Stomach smooth muscle (tissue), 2 donors: ENCODE measurements at regions not wholly inside any gene's neighbourhood (a gene's known extent, or its start where the extent isn't known, plus 50 kb on each side); places are given as distances from the start of the nearest gene placed in this dataset.
"Not testable (repeated sequence)": the region's sequence is repeated elsewhere in the genome, so short reads cannot be mapped to it uniquely, and the experiment has no call there.

Experiments
- H3K27ac ChIP-seq: one replicate; pipeline ENCODE4 v1.7.0; 2013; ENCODE audit warnings: mild to moderate bottlenecking, low read length, inconsistent platforms
- H3K27me3 ChIP-seq, 2 donors: one replicate each; pipeline ENCODE4 v1.7.0; 2013; ENCODE audit warnings: low read length in 2 of 2; ENCODE audit not compliant: insufficient read depth in 2 of 2, control insufficient read depth in 1 of 2
- H3K36me3 ChIP-seq, 2 donors: one replicate each; pipeline ENCODE4 v1.7.0; 2013; ENCODE audit warnings: low read length in 2 of 2; ENCODE audit not compliant: control insufficient read depth in 2 of 2, insufficient read depth in 2 of 2
- H3K4me1 ChIP-seq: one replicate; pipeline ENCODE4 v1.7.0; 2013; ENCODE audit warnings: low read length; ENCODE audit not compliant: control insufficient read depth, insufficient read depth
- H3K4me3 ChIP-seq, 2 donors: one replicate each; pipeline ENCODE4 v1.7.0; 2013; ENCODE audit warnings: low read length in 2 of 2
- H3K9ac ChIP-seq, 2 donors: one replicate each; pipeline ENCODE4 v1.7.0; 2013; ENCODE audit warnings: low read length in 2 of 2, mild to moderate bottlenecking in 1 of 2
- H3K9me3 ChIP-seq, 2 donors: one replicate each; pipeline ENCODE4 v1.7.0; 2013; ENCODE audit warnings: low read length in 2 of 2; ENCODE audit not compliant: control insufficient read depth in 2 of 2
- donor health status: healthy.
- donor health status: Pancreatic carcinoma.

DNA sequence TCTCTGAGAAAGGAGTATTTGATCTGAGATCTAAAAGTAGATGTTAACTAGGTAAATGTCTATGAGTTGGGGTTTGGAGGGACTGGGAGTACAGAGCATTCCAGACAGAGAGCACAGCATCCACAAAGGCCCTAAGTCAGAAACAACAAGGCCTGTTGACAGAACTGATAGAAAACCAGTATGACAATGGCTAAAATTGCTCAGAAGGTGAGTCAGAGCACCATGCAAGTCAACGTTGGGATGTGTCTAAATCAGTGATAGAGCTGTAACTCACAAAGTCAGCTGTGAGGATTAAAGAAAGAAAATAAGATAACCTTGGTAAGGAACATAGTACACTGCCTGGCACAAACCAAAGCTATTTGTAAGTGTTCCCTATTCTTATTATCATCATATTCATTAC is 124.0 kb downstream of the CETN3 start:
- Histone ChIP-seq H3K4me1 (no peaks in the 10 kb centered on the region), H3K9ac (no peak overlapping the region), H3K27ac (no peak overlapping the region), H3K9me3 (no peaks in the 10 kb centered on the region), H3K36me3 (no peaks in the 10 kb centered on the region), H3K27me3 (no peaks in the 10 kb centered on the region), H3K4me3 (no peak overlapping the region)

DNA sequence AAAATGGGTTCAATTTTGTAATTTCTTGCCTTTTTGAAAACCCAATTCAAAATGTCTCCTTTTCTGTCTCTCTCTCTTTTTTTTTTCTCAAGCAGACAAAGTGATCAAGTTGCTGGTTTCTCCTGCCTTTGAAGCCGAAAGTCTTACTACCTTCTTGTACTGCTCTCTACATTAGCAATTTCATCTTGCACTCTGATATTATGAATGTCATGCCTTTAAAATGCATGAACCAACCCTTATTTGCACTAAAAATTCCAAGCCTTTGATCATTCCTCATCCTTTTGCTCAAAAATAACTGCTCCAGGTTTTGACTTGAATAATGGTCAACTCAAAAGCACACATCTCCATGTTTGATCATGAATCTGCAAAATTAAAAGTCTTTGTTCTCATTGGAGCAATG is 125.2 kb downstream of the CETN3 start:
- no peak overlapping the region for H3K9ac ChIP-seq
- H3K27ac ChIP-seq, result no peak overlapping the region
- no peak overlapping the region for H3K4me3 ChIP-seq
- no peaks in the 10 kb centered on the region for H3K4me1 ChIP-seq
- H3K27me3 ChIP-seq, result no peaks in the 10 kb centered on the region
- H3K9me3 ChIP-seq, result no peaks in the 10 kb centered on the region
- no peaks in the 10 kb centered on the region for H3K36me3 ChIP-seq

DNA sequence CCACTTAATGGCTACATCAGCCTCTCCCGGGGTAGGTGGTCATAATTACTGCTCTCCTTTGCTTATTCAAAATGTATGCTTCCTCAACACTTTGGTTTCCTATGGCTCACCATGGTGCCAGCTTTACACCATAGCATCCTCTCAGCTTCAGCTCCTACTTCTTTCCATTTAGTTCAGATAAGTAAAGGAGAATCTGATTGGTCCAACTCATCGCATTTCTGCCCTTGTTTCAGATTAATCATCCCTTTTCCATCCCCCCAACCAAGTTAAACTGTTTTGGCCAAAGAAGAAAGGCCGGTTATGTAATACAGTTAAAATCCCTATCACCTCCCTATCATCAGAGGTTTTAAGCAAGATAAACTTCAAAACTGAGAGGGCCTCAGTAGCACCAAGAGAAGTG is 130.5 kb downstream of the CETN3 start:
- no peak overlapping the region for H3K27ac ChIP-seq
- no peaks in the 10 kb centered on the region for H3K36me3 ChIP-seq
- no peak overlapping the region for H3K9ac ChIP-seq

DNA sequence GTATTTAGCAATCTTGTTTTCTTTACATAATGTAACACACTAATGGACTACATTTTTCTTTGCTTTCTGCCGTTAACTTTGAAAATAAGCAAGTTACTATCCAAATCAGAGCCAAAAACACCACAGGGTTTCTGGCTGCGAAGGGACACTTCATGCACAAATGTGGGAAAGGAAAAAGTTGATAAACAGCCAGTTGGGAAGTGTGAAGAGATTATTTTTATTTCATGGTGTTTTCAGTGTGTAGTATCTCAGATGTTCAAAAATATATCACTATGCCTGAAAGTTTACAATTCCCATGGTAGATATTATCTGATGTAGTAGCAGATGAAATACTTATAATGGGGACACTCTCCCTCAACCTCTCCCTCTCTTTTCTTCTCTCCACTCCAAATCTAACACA is 135.3 kb downstream of the CETN3 start:
- H3K4me3 ChIP-seq, result no peak overlapping the region

More for the DNA sequence above, 130.5 kb downstream of the CETN3 start:
- Histone ChIP-seq H3K4me3 (no peak overlapping the region), H3K9me3 (no peaks in the 10 kb centered on the region), H3K27me3 (no peaks in the 10 kb centered on the region), H3K4me1 (no peaks in the 10 kb centered on the region)

DNA sequence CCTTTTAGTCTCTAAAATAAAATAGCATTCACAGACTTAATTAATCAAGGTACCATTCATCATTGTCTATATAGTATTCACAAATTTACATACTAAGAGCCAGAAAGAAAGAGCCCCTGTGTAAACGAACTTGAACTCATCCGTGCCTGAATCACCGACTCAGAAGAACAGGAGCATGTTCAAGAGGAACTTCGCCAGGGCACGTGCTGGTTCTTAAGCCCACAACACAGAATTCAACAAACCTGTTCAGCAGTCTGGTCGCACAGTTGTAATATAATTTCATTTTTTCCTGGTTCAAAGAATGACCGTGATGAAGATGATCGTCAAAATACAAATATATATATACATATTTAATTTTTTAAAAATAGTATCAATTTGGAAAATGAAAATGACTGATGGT is 141.9 kb downstream of the CETN3 start:
- Histone ChIP-seq H3K9ac (no peak overlapping the region), H3K36me3 (no peaks in the 10 kb centered on the region), H3K27ac (no peak overlapping the region), H3K9me3 (no peaks in the 10 kb centered on the region), H3K27me3 (no peaks in the 10 kb centered on the region), H3K4me1 (no peaks in the 10 kb centered on the region), H3K4me3 (no peak overlapping the region)

More for the DNA sequence above, 135.3 kb downstream of the CETN3 start:
- Histone ChIP-seq H3K27me3 (no peaks in the 10 kb centered on the region), H3K36me3 (no peaks in the 10 kb centered on the region), H3K9me3 (no peaks in the 10 kb centered on the region), H3K27ac (no peak overlapping the region), H3K4me1 (no peaks in the 10 kb centered on the region), H3K9ac (no peak overlapping the region)

DNA sequence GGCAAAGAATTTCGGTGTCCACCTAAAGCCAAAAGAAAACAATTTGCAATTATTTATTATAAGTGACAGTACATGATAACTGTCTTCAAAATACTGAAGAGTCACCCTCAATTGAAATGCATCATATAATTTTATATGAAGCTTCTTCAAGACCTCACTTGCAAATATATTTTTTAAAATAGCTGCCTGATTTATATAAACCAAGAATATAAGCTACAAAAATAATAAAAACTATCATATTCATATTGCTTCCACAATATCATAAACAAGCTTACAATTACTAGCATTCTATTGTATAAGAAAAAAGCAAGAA is 144.1 kb downstream of the CETN3 start:
- no peak overlapping the region for H3K9ac ChIP-seq

DNA sequence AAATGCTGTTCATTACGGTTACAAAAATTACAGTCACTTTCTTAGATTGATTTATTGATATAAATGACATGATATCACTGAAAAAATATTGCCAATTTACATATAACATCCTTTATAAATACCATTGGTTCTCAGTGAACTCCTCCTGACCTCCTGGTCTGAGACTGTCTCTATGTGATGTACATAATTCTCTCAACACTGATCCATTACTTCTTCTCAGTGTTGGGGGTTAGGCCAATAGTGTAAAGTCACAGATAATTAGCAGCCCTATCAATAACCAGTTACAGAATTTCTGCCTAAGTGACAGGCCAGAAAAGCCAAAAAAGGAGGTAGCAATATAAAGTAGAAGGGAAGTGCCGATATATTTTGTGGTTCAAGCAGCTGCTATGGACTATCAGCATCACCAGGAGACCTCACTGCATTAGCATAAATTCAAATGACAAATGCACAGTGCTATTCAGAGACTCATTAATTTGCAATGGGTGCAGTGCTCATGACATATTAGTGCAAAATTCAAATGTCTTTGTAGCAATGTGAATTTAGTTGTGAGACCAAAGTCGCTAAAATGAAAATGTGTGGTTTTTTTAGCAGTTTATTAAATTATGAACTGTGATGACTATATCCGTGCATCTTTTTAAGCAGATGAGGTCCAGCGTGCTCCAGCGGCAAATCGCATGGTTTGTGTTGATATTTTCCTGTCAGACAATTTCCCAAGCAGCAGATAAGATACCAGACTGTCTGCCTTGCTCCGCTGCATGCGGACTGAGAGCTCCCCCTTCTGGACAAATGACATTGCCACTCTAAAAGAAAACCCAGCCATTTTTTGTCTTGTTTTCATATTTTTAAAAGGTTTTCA is 144.6 kb downstream of the CETN3 start:
- H3K27ac ChIP-seq, result no peak overlapping the region
- no peak overlapping the region for H3K9ac ChIP-seq
- H3K9me3 ChIP-seq, result no peaks in the 10 kb centered on the region
- H3K4me3 ChIP-seq, result no peak overlapping the region
- no peaks in the 10 kb centered on the region for H3K27me3 ChIP-seq
- H3K4me1 ChIP-seq, result no peaks in the 10 kb centered on the region
- H3K36me3 ChIP-seq, result no peaks in the 10 kb centered on the region

More for the DNA sequence above, 144.1 kb downstream of the CETN3 start:
- Histone ChIP-seq H3K27ac (no peak overlapping the region), H3K4me3 (no peak overlapping the region), H3K4me1 (no peaks in the 10 kb centered on the region), H3K27me3 (no peaks in the 10 kb centered on the region), H3K9me3 (no peaks in the 10 kb centered on the region), H3K36me3 (no peaks in the 10 kb centered on the region)

DNA sequence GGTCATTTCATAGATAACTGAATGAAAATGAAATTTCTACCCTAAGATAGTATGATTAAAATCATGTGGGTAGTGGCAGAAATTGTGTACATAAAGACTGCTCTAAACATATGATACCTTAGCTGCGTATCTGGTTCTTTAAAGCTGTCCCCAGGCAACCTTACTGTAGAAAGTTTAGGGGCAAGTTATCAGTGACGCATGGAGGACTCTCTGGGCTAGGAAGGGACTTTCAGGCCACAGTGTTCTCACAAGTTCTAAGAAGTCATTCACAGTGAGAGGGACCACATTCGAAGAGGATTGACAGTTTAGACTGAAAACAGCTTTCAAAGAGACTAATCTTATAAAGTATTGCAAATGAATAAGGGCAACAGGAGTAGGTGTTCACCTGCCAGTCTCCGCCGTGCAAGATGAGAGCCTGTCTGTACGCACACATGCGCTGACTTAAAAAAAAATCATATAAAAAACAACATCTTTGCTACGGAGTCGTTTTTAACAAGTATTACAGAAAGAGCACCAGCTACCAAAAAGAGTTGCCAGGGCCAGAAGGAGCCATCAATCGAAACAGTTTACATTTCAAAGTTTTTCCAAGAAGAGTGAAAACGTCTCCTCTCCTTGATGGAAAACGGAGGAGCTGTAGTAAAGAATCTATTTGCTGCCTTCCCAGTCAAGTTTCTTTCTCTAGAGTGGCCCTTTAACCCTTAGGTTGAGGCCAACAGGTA is 146.3 kb downstream of the CETN3 start:
- no peak overlapping the region for H3K9ac ChIP-seq
- no peaks in the 10 kb centered on the region for H3K9me3 ChIP-seq
- H3K27me3 ChIP-seq, result no peaks in the 10 kb centered on the region
- H3K4me1 ChIP-seq, result no peaks in the 10 kb centered on the region
- no peak overlapping the region for H3K27ac ChIP-seq
- no peaks in the 10 kb centered on the region for H3K36me3 ChIP-seq
- no peak overlapping the region for H3K4me3 ChIP-seq

DNA sequence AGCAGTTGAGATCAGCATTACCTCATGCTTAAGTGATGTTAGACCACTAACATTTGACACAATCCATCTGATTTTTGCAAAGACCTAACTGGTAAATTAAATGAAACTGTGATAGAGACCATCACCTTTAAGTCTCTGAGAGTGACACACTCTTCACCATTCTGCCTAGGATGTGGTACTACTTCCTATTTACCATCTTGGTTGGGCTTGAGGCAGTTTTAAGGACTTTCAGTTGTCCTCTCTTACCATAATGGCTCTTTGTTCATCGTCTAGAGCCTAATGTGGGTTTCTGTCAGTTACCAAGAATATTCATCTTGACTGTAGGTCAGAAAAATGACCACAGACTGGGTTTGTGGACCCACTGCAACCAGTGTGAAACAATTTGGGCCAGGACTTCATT is 158.1 kb downstream of the CETN3 start:
- no peaks in the 10 kb centered on the region for H3K9me3 ChIP-seq
- H3K27ac ChIP-seq, result no peak overlapping the region
- H3K36me3 ChIP-seq, result no peaks in the 10 kb centered on the region
- H3K4me3 ChIP-seq, result no peak overlapping the region
- H3K4me1 ChIP-seq, result no peaks in the 10 kb centered on the region
- H3K9ac ChIP-seq, result no peak overlapping the region
- H3K27me3 ChIP-seq, result no peaks in the 10 kb centered on the region

DNA sequence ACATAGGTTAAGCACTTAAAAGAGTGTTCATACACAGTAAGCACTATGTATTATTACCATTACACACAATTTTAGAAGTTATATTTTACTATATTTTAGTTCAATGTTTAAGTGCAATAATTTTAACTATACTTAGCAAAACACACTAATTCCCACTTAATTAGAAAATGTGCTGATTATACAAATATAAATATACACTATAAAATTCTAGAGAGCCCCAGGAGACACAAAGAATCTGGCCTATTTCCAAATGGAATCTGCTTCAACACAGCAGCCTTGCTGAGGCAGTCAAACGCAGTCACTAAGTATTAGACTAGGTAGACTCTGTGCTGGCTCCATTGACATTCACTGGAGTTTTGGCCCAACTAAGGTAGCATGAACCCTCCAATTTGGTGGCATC is 160.9 kb downstream of the CETN3 start:
- H3K9me3 ChIP-seq, result peaks cover 0 to 2% of the 10 kb centered on the region in 2 donors
- no peak overlapping the region for H3K4me3 ChIP-seq
- H3K27me3 ChIP-seq, result no peaks in the 10 kb centered on the region
- no peak overlapping the region for H3K9ac ChIP-seq
- no peaks in the 10 kb centered on the region for H3K4me1 ChIP-seq
- no peak overlapping the region for H3K27ac ChIP-seq
- H3K36me3 ChIP-seq, result no peaks in the 10 kb centered on the region

DNA sequence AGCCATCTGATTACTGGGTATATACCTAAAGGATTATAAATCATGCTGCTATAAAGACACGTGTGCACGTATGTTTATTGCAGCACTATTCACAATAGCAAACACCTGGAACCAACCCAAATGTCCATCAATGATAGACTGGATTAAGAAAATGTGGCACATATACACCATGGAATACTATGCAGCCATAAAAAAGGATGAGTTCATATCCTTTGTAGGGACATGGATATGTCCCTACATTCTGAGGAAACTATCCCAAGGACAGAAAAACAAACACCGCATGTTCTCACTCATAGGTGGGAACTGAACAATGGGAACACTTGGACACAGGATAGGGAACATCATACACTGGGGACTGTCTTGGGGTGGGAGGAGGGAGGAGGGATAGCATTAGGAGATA is 165.7 kb downstream of the CETN3 start:
- H3K4me1 ChIP-seq, H3K4me3 ChIP-seq, H3K36me3 ChIP-seq, H3K27me3 ChIP-seq, H3K27ac ChIP-seq, H3K9ac ChIP-seq, H3K9me3 ChIP-seq: not testable (repeated sequence)
